HepG2 (cell line): ENCODE measurements at regions not wholly inside any gene's neighbourhood (a gene's known extent, or its start where the extent isn't known, plus 50 kb on each side); places are given as distances from the start of the nearest gene placed in this dataset.

ENCODE experiments used
- ATAC-seq: fragments of 200-7000 bp; cut with Tn5 transposase; 3 replicates; pipeline ENCODE4 v1.9.1; 2020; ENCODE audit warnings: mild to moderate bottlenecking, moderate library complexity
- BruUV-seq: library from RNA; stranded (reverse); fragments of 400-500 nt; replicated peaks from 2 replicates; lab custom pipeline; 2021; lab: Mats Ljungman, UMichigan
- CTCF ChIA-PET: fragments of 300-600 bp; formaldehyde crosslinking; extraction: SDS; loops from one replicate; lab custom pipeline; 2021; ENCODE audit warnings: low total read pairs, inconsistent platforms, low intra/inter-chr PET ratio; lab: Yijun Ruan, JAX
- POLR2A ChIA-PET: fragments of 350-600 bp; sonication (Branson Sonifier 250); formaldehyde crosslinking; loops from one replicate; lab custom pipeline; 2020; ENCODE audit warnings: antibody characterized with exemption, inconsistent platforms; lab: Yijun Ruan, JAX
- DNase-seq: peaks from one replicate; pipeline ENCODE4 v3.0.0-alpha.2; 2015; ENCODE audit warnings: low spot score
- FAIRE-seq: peaks from 3 replicates; lab custom pipeline; 2011; peaks lifted over from hg19 to GRCh38; lab: Jason Lieb, UNC
- H2AFZ ChIP-seq: one replicate; pipeline ENCODE4 v1.6.1; 2011; ENCODE audit warnings: low read length, inconsistent platforms
- H3K27ac ChIP-seq: fragments of 300-600 bp; 3 replicates; pipeline ENCODE4 v1.8.0; 2011; ENCODE audit warnings: mixed run types, mild to moderate bottlenecking, mixed read lengths, low read length, inconsistent platforms; ENCODE audit not compliant: insufficient read depth; ENCODE audit errors: extremely low read length
- H3K27me3 ChIP-seq, 2 experiments: fragments of 200-600 bp in 1 of 2; 2 replicates in 1 of 2; 3 replicates in 1 of 2; pipeline versions ENCODE4 v1.6.0 to v1.8.0; 2011; ENCODE audit warnings: low read length in 2 of 2, mild to moderate bottlenecking in 2 of 2, moderate library complexity in 2 of 2, inconsistent platforms in 1 of 2; ENCODE audit not compliant: insufficient read depth in 2 of 2, control insufficient read depth in 1 of 2
- H3K36me3 ChIP-seq, 2 experiments: fragments of 200-600 bp in 1 of 2; replicated peaks in 1 of 2; 2 replicates in 1 of 2; 3 replicates in 1 of 2; pipeline versions ENCODE4 v1.5.1 to v1.8.0; 2011; ENCODE audit warnings: low read length in 2 of 2, inconsistent platforms in 1 of 2; ENCODE audit not compliant: insufficient read depth in 2 of 2, control insufficient read depth in 1 of 2
- H3K4me1 ChIP-seq: 2 replicates; pipeline ENCODE4 v1.5.1; 2012; ENCODE audit warnings: low read length, inconsistent platforms; ENCODE audit not compliant: insufficient read depth
- H3K4me2 ChIP-seq: 2 replicates; pipeline ENCODE4 v1.6.0; 2011; ENCODE audit warnings: low read depth, low read length, inconsistent platforms
- H3K4me3 ChIP-seq, 3 experiments: fragments of 200-600 bp in 1 of 3; sonication (generic), shearing (Covaris generic) in 1 of 3; replicated peaks in 1 of 3; 2 replicates each; pipeline ENCODE4 v1.5.1; 2011 to 2016; ENCODE audit warnings: low read length in 3 of 3, inconsistent platforms in 2 of 3, low read depth in 2 of 3, mild to moderate bottlenecking in 2 of 3, control low read depth in 1 of 3, mixed read lengths in 1 of 3; ENCODE audit not compliant: insufficient read depth in 1 of 3
- H3K79me2 ChIP-seq: one replicate; pipeline ENCODE4 v1.6.1; 2011; ENCODE audit warnings: low read length, inconsistent platforms; ENCODE audit not compliant: insufficient read depth
- H3K9ac ChIP-seq: 2 replicates; pipeline ENCODE4 v1.6.0; 2011; ENCODE audit warnings: mild to moderate bottlenecking, low read depth, low read length, inconsistent platforms; ENCODE audit not compliant: insufficient read depth
- H3K9me3 ChIP-seq: 2 replicates; pipeline ENCODE4 v1.5.1; 2012; ENCODE audit warnings: mild to moderate bottlenecking, low read length
- H4K20me1 ChIP-seq: 2 replicates; pipeline ENCODE4 v1.6.0; 2011; ENCODE audit warnings: inconsistent platforms, mild to moderate bottlenecking, low read length, moderate library complexity; ENCODE audit not compliant: insufficient read depth
- ADNP ChIP-seq: sonication (generic); formaldehyde crosslinking; IDR thresholded peaks from 2 replicates; pipeline ENCODE4 v1.4.0; 2020; ENCODE audit warnings: missing genetic modification reagents
- ATF7 ChIP-seq, 2 experiments: fragments of 450-650 bp in 1 of 2; sonication (generic) in 1 of 2; formaldehyde crosslinking in 1 of 2; IDR thresholded peaks; 2 replicates each; pipeline versions ENCODE4 v1.4.0 to v1.6.1; 2016 to 2020; ENCODE audit warnings: antibody characterized with exemption in 1 of 2, mild to moderate bottlenecking in 1 of 2, missing genetic modification reagents in 1 of 2
- CBX5 ChIP-seq: sonication (generic); formaldehyde crosslinking; IDR thresholded peaks from 2 replicates; pipeline ENCODE4 v1.4.0; 2020; ENCODE audit warnings: missing genetic modification reagents, borderline replicate concordance
- ELF1 ChIP-seq: sonication (generic); formaldehyde crosslinking; IDR thresholded peaks from 2 replicates; pipeline ENCODE4 v1.4.0; 2020; ENCODE audit warnings: missing genetic modification reagents
- ELF4 ChIP-seq: sonication (generic); formaldehyde crosslinking; IDR thresholded peaks from 2 replicates; pipeline ENCODE4 v1.5.0; 2020; ENCODE audit warnings: missing genetic modification reagents, mild to moderate bottlenecking, moderate library complexity, borderline replicate concordance
- FOXA1 ChIP-seq, 2 experiments: fragments of 450-650 bp in 1 of 2; sonication (generic) in 1 of 2; formaldehyde crosslinking in 1 of 2; IDR thresholded peaks; 2 replicates each; pipeline versions ENCODE4 v1.4.0 to v1.6.1; 2016 to 2020; ENCODE audit warnings: missing genetic modification reagents in 1 of 2
- GATAD2A ChIP-seq: IDR thresholded peaks from 2 replicates; pipeline ENCODE4 v1.6.1; 2016
- KLF13 ChIP-seq: sonication (generic); formaldehyde crosslinking; IDR thresholded peaks from 2 replicates; pipeline ENCODE4 v1.4.0; 2020; ENCODE audit warnings: mild to moderate bottlenecking, missing genetic modification reagents
- KMT2A ChIP-seq: sonication (generic); formaldehyde crosslinking; IDR thresholded peaks from 2 replicates; pipeline ENCODE4 v1.4.0; 2020; ENCODE audit warnings: missing genetic modification reagents
- NFE2L2 ChIP-seq: fragments of 150-350 bp; IDR thresholded peaks from 2 replicates; pipeline ENCODE4 v1.6.1; 2014; ENCODE audit warnings: low read length
- NFKB2 ChIP-seq: sonication (generic); formaldehyde crosslinking; IDR thresholded peaks from 2 replicates; pipeline ENCODE4 v1.4.0; 2020; ENCODE audit warnings: missing genetic modification reagents, borderline replicate concordance
- NFYC ChIP-seq: IDR thresholded peaks from 2 replicates; pipeline ENCODE4 v1.6.1; 2016; ENCODE audit warnings: missing genetic modification reagents, missing compliant biosample characterization
- PHF20 ChIP-seq: sonication (generic); formaldehyde crosslinking; IDR thresholded peaks from 2 replicates; pipeline ENCODE4 v1.5.0; 2020; ENCODE audit warnings: mild to moderate bottlenecking, missing genetic modification reagents
- PRDM15 ChIP-seq: sonication (generic); formaldehyde crosslinking; IDR thresholded peaks from 2 replicates; pipeline ENCODE4 v1.4.0; 2020; ENCODE audit warnings: missing genetic modification reagents
- REXO4 ChIP-seq: sonication (generic); formaldehyde crosslinking; IDR thresholded peaks from 2 replicates; pipeline ENCODE4 v1.8.0; 2022; ENCODE audit warnings: missing genetic modification reagents, mild to moderate bottlenecking, borderline replicate concordance
- THAP7 ChIP-seq: sonication (generic); formaldehyde crosslinking; IDR thresholded peaks from 2 replicates; pipeline ENCODE4 v1.8.1; 2023; ENCODE audit warnings: mild to moderate bottlenecking, missing genetic modification reagents
- ZFP82 ChIP-seq: sonication (generic); formaldehyde crosslinking; IDR thresholded peaks from 2 replicates; pipeline ENCODE4 v1.5.1; 2020; ENCODE audit warnings: mild to moderate bottlenecking, missing genetic modification reagents, borderline replicate concordance
- ZNF34 ChIP-seq: sonication (generic); formaldehyde crosslinking; IDR thresholded peaks from 2 replicates; pipeline ENCODE4 v1.4.0; 2020; ENCODE audit warnings: mild to moderate bottlenecking, missing genetic modification reagents, borderline replicate concordance
- ZNF570 ChIP-seq: sonication (generic); formaldehyde crosslinking; IDR thresholded peaks from 2 replicates; pipeline ENCODE4 v1.4.0; 2020; ENCODE audit warnings: mild to moderate bottlenecking, missing genetic modification reagents, borderline replicate concordance
- ZNF670 ChIP-seq: sonication (generic); formaldehyde crosslinking; IDR thresholded peaks from 2 replicates; pipeline ENCODE4 v1.8.0; 2022; ENCODE audit warnings: mild to moderate bottlenecking, missing genetic modification reagents, borderline replicate concordance
- ZNF713 ChIP-seq: sonication (generic); formaldehyde crosslinking; IDR thresholded peaks from 2 replicates; pipeline ENCODE4 v1.4.0; 2020; ENCODE audit warnings: mild to moderate bottlenecking, missing genetic modification reagents
- ZNF749 ChIP-seq: sonication (generic); formaldehyde crosslinking; IDR thresholded peaks from 2 replicates; pipeline ENCODE4 v1.8.0; 2022; ENCODE audit warnings: mild to moderate bottlenecking, missing genetic modification reagents, moderate library complexity, borderline replicate concordance
- WGBS: methylation state at CpG from one replicate; pipeline ENCODE4 v1.1.6; 2017; ENCODE audit warnings: low lambda C conversion rate; 5-methylcytosine and 5-hydroxymethylcytosine counted together
- in situ Hi-C: cut with HindIII; loops from 2 replicates; pipeline ENCODE4 v1.10.0; 2017; ENCODE audit warnings: low pct_unique_long_range_greater_than_20kb; ENCODE audit not compliant: extremely low pct_ligation_motif_present
- intact Hi-C: fragments of 100-400 bp; cut with micrococcal nuclease; formaldehyde crosslinking; loops from one replicate; pipeline ENCODE4 v1.10.0; 2022; ENCODE audit not compliant: unreplicated experiment

GRCh38 chr4:34178476-34178875 is 2065.8 kb downstream of the ARAP2 start (continued):
- TF ChIP-seq NFE2L2: no peak
- no peak for TF ChIP-seq NFYC (CRISPR knock-in tag)
- TF ChIP-seq NFKB2 (CRISPR knock-in tag): no peak
- no peak for TF ChIP-seq ZNF713 (CRISPR knock-in tag)
- no peak for TF ChIP-seq ELF1
- TF ChIP-seq CBX5 (CRISPR knock-in tag): no peak
- TF ChIP-seq KLF13 (CRISPR knock-in tag): no peak
- no peak for TF ChIP-seq ZNF749 (CRISPR knock-in tag)
- no peak for TF ChIP-seq ZNF570 (CRISPR knock-in tag)
- TF ChIP-seq THAP7 (CRISPR knock-in tag): no peak

- Histone ChIP-seq H3K4me1 (no peaks in the 10 kb centered on the region), H3K4me3 (no peak overlapping the region), H3K4me2 (no peak overlapping the region), H2AFZ (no peak overlapping the region), H3K9ac (no peak overlapping the region), H4K20me1 (no peaks in the 10 kb centered on the region), H3K9me3 (peaks cover 24% of the 10 kb centered on the region), H3K27ac (no peak overlapping the region), H3K79me2 (no peaks in the 10 kb centered on the region), H3K27me3 (no peaks in the 10 kb centered on the region; a peak in 1 of 5 replicates), H3K36me3 (no peaks in the 10 kb centered on the region)
- ATAC-seq (no peak), DNase-seq (no peak), FAIRE-seq (no peak)
- in situ Hi-C loops: no loop called here
- CTCF ChIA-PET: no interaction called here
- POLR2A ChIA-PET: no interaction called here
- intact Hi-C loops: no loop called here
- BruUV-seq: no TSS peak
- 2% methylated on average over 2 of the region's 2 CpGs for WGBS
- TF ChIP-seq PHF20 (CRISPR knock-in tag) (no peak), ZNF34 (CRISPR knock-in tag) (no peak), ADNP (no peak), ZNF670 (no peak), ATF7 (IDR thresholded peaks at IDR 0.05) (no peak), ATF7 (CRISPR knock-in tag; IDR thresholded peaks at IDR 0.05) (no peak), GATAD2A (CRISPR knock-in tag) (no peak), REXO4 (CRISPR knock-in tag) (no peak), ZFP82 (CRISPR knock-in tag) (no peak), KMT2A (no peak), ELF4 (CRISPR knock-in tag) (no peak), FOXA1 (IDR thresholded peaks at IDR 0.05) (no peak), FOXA1 (CRISPR knock-in tag; IDR thresholded peaks at IDR 0.05) (no peak), PRDM15 (CRISPR knock-in tag) (no peak)
These were observed 2062.9 kb downstream of the ARAP2 start for GRCh38 chr4:34181311-34181841.
